Activated CD4-positive, alpha-beta T cell treated with anti-CD3 and anti-CD28 coated beads, Interleukin-2, amount 10 ng/mL, durations not matched to agents 7 days and 5 days (primary cell): ENCODE measurements at regions not wholly inside any gene's neighbourhood (a gene's known extent, or its start where the extent isn't known, plus 50 kb on each side); places are given as distances from the start of the nearest gene placed in this dataset.
"Not testable (repeated sequence)": the region's sequence is repeated elsewhere in the genome, so short reads cannot be mapped to it uniquely, and the experiment has no call there.

ENCODE experiments used
- CTCF ChIA-PET: fragments of 350-600 bp; sonication (Branson Sonifier 250); formaldehyde crosslinking; loops from one replicate; lab custom pipeline; 2021; ENCODE audit warnings: antibody characterized with exemption; lab: Charles Lee
- POLR2A ChIA-PET: fragments of 350-600 bp; sonication (Branson Sonifier 250); formaldehyde crosslinking; loops from one replicate; lab custom pipeline; 2021; ENCODE audit warnings: antibody characterized with exemption; lab: Charles Lee
- DNase-seq: peaks from one replicate; pipeline ENCODE4 v3.0.0-alpha.2; 2020
- H3K27ac Mint-ChIP-seq: one replicate; pipeline ENCODE4 v1.8.0; 2021; ENCODE audit warnings: mild to moderate bottlenecking, moderate library complexity, mixed read lengths
- H3K27me3 Mint-ChIP-seq: one replicate; pipeline ENCODE4 v1.8.0; 2021; ENCODE audit warnings: mixed read lengths
- H3K36me3 Mint-ChIP-seq: one replicate; pipeline ENCODE4 v1.8.0; 2021; ENCODE audit warnings: low read depth, mixed read lengths
- H3K4me1 Mint-ChIP-seq: one replicate; pipeline ENCODE4 v1.8.0; 2021; ENCODE audit warnings: mixed read lengths
- H3K4me3 Mint-ChIP-seq: one replicate; pipeline ENCODE4 v1.8.0; 2021; ENCODE audit warnings: mild to moderate bottlenecking, moderate library complexity, mixed read lengths
- H3K9me3 Mint-ChIP-seq: one replicate; pipeline ENCODE4 v1.8.0; 2021; ENCODE audit warnings: mixed read lengths

DNA sequence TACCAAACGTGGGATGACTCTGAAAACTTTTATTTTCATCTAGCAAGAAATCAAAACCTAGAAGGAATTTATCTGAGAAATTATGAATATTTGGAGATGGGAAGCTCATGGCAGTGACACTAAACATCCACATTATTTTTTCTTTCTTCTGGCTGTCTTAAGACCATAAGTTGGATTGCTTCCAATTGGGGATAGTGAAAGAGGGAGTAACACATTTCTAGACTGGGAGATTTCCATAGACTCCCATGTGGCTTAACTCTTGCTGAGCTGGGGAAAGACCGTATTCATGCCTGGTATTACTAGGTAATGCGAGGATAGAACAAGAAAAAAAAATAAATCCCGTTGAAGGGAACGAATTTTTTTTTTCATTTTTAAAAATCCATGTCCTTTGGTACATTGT, 120.0 kb downstream of the UTRN start:
- DNase-seq = no peak
- ChIA-PET POLR2A (interaction anchor here (0.6 kb wide), 1 partner anchor 54 kb away, joined by 3 read pairs; no protein-coding TSS in a partner anchor), CTCF (interaction anchor here (1.7 kb wide), 1 partner anchor 77 kb away, joined by 3 read pairs; no protein-coding TSS in a partner anchor)
- no peak overlapping the region for H3K4me3 Mint-ChIP-seq
- H3K27ac Mint-ChIP-seq = no peak overlapping the region
- peaks cover 53% of the 10 kb centered on the region for H3K36me3 Mint-ChIP-seq
- H3K27me3 Mint-ChIP-seq = no peaks in the 10 kb centered on the region
- peaks cover 4% of the 10 kb centered on the region for H3K4me1 Mint-ChIP-seq
- H3K9me3 Mint-ChIP-seq = peaks cover 2% of the 10 kb centered on the region

DNA sequence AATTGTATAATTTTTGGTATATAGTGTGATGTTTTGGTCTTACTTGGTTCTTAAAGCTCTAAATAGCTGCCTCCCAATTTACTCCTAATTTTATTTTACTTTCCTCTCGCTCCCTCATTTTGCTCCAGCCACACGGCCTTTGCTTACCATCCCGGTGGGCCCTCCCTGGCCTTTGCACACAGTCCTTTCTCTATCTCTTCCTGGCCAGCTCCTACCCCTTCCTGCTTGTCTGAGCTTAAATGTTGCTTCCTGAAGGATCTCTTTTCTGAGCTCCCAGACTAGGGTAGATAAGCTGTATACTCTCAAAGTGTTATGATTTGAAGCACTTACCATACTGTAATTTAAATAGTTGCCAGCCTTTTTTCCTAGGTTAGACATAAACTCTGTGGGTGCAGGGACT, 121.7 kb downstream of the UTRN start:
- peaks cover 2% of the 10 kb centered on the region for H3K9me3 Mint-ChIP-seq
- peaks cover 64% of the 10 kb centered on the region for H3K36me3 Mint-ChIP-seq
- peaks cover 16% of the 10 kb centered on the region for H3K4me1 Mint-ChIP-seq
- CTCF ChIA-PET = interaction anchor here (1.0 to 1.7 kb wide), 2 partner anchors 16 to 75 kb away, joined by 3 read pairs; no protein-coding TSS in a partner anchor
- H3K4me3 Mint-ChIP-seq = no peak overlapping the region
- no peaks in the 10 kb centered on the region for H3K27me3 Mint-ChIP-seq
- POLR2A ChIA-PET = no interaction called here
- no peak overlapping the region for H3K27ac Mint-ChIP-seq
- no peak for DNase-seq

DNA sequence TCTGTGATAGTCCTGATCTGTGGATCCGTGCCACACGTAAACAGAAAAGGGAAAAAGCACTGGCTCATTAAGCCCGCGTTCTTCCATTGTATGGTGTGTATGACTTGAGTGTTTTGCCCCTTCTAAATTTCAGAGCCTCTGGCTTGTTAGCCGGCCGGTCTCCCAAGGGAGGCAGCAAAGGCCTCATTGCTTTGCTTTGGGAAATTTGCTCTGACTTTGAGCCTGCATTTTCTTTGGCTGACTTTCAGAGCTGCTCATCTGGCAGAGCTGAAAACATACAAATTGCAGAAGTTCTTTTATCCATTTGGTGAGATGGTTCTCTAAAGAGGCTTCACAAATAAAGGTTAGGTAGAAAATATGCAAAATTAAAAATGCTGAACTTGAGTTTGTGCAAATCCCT, 123.0 kb downstream of the UTRN start:
- peaks cover 2% of the 10 kb centered on the region for H3K9me3 Mint-ChIP-seq
- H3K4me3 Mint-ChIP-seq = no peak overlapping the region
- peaks cover 22% of the 10 kb centered on the region for H3K4me1 Mint-ChIP-seq
- H3K27me3 Mint-ChIP-seq = no peaks in the 10 kb centered on the region
- peak overlapping the region; percentile 54 for H3K27ac Mint-ChIP-seq
- ChIA-PET POLR2A (no interaction called here), CTCF (interaction anchor here (0.6 kb wide), 1 partner anchor 23 kb away, joined by 3 read pairs; no protein-coding TSS in a partner anchor)
- DNase-seq = no peak
- H3K36me3 Mint-ChIP-seq = peaks cover 58% of the 10 kb centered on the region

DNA sequence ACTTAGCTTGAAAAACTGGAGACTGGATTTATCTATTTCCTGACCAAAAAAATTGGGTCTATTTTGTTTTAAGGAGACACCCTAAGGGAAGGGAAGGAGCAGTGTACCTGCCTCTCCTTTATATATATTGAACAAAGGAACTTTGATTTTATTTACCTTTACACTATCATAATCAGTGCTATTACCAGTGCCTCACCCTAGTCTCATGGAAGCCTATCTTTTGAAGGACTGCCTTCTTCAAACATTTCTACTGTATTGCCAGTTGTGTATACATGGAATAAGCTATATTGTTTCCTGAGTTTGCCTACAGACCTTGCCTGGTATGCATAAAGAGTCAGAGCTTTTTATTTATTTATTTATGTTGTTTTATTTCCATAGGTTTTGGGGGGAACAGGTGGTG, 124.9 kb downstream of the UTRN start:
- POLR2A ChIA-PET = no interaction called here

DNA sequence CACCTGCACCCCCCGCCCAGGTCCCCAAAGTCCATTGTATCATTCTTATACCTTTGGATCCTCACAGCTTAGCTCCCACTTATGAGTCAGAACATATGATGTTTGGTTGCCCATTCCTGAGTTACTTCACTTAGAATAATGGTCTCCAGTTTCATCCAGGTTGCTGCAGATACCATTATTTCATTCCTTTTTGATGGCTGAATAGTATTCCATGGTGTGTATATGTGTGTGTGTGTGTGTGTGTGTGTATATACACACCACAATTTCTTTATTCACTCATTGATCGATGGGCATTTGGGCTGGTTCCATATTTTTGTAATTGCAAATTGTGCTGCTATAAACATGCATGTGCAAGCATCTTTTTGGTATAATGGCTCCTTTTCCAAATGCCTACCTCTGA, 125.4 kb downstream of the UTRN start:
- DNase-seq, POLR2A ChIA-PET, H3K27ac Mint-ChIP-seq, H3K27me3 Mint-ChIP-seq, H3K4me3 Mint-ChIP-seq, CTCF ChIA-PET, H3K9me3 Mint-ChIP-seq: not testable (repeated sequence)
- Mint-ChIP-seq H3K4me1 (peaks cover 22% of the 10 kb centered on the region), H3K36me3 (peaks cover 41% of the 10 kb centered on the region)

More for the DNA sequence above, 124.9 kb downstream of the UTRN start:
- Mint-ChIP-seq H3K27ac (no peak overlapping the region), H3K9me3 (peaks cover 2% of the 10 kb centered on the region), H3K36me3 (peaks cover 44% of the 10 kb centered on the region), H3K27me3 (no peaks in the 10 kb centered on the region), H3K4me3 (no peak overlapping the region), H3K4me1 (peaks cover 21% of the 10 kb centered on the region)
- DNase-seq = no peak
- CTCF ChIA-PET = interaction anchor here (1.3 kb wide), 1 partner anchor 25 kb away, joined by 7 read pairs; no protein-coding TSS in a partner anchor

DNA sequence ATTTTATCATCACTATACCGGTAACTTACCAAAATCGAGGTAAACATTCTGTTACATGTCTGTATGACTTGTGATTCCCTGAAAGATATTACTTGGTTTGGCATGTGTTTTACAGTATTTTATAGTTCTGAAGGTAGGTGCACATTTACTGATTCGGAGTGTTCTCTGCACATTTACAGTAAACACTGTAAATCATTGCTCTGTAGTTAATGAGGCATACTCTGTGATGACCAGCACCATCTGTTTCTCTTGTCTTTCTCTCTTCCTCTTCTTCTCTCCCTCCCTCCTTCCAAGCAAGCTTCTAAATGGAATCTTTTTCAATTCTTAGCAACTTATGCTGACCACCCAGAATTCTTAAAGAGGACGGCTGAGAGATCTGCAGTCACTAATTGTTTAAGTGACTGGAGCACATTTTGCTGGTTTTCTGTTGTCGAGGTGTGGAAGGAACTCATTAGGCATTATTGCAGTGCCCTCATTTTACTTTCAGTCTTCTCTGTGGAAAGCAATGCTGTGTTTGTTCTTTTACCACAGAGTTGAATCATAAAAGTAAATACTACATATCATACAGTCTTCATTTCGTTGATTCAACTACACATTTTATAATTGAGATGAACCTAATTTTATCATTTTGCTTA, 126.5 kb downstream of the UTRN start:
- Mint-ChIP-seq H3K27me3 (no peaks in the 10 kb centered on the region), H3K27ac (peak overlapping the region; percentile 79), H3K36me3 (peaks cover 40% of the 10 kb centered on the region), H3K4me3 (peak overlapping the region; percentile 21), H3K4me1 (peaks cover 24% of the 10 kb centered on the region), H3K9me3 (peaks cover 2% of the 10 kb centered on the region)
- POLR2A ChIA-PET = no interaction called here
- CTCF ChIA-PET = no interaction called here
- DNase-seq = no peak

DNA sequence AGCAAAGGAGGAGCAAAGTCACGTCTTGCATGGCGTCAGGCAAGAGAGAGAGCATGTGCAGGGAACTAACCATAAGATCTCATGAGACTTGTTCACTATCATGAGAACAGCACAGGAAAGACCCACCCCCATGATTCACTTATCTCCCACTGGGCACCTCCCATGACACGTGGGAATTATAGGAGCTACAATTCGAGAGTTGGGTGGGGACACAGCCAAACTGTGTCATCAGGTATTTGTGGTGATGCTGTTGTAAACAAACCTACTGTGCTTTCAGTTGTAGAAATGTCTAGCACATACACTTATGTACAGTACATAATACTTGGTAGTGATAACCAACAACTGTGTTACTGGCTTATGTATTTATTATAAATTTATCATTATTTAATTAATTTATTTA, 128.3 kb downstream of the UTRN start:
- no peak for DNase-seq
- Mint-ChIP-seq H3K36me3 (peaks cover 33% of the 10 kb centered on the region), H3K27me3 (no peaks in the 10 kb centered on the region), H3K9me3 (peaks cover 2% of the 10 kb centered on the region), H3K4me1 (peaks cover 32% of the 10 kb centered on the region), H3K4me3 (no peak overlapping the region), H3K27ac (no peak overlapping the region)
- CTCF ChIA-PET = interaction anchor here (1.2 kb wide), 1 partner anchor 18 kb away, joined by 3 read pairs; no protein-coding TSS in a partner anchor
- POLR2A ChIA-PET = no interaction called here

DNA sequence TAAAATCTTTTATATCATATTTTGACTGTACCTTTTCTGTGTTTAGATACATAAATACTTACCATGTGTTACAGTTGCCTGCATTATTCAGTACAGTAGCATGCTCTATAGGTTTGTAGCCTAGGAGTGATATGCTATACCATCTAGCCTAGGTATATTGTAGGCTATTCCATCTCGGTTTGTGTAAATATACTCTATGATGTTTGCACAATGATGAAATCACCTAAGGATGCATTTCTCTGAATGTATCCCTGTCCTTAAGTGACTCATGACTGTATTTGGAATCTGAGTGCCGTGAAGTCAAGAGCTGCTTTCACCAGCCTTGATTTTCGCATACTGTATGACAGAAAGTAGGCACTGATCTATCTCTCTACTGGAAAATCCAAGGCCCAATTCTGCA, 129.9 kb downstream of the UTRN start:
- CTCF ChIA-PET = no interaction called here
- DNase-seq = no peak
- H3K27ac Mint-ChIP-seq = no peak overlapping the region
- H3K4me3 Mint-ChIP-seq = no peak overlapping the region
- H3K36me3 Mint-ChIP-seq = peaks cover 28% of the 10 kb centered on the region
- peaks cover 2% of the 10 kb centered on the region for H3K9me3 Mint-ChIP-seq
- H3K4me1 Mint-ChIP-seq = peaks cover 32% of the 10 kb centered on the region
- H3K27me3 Mint-ChIP-seq = no peaks in the 10 kb centered on the region
- POLR2A ChIA-PET = no interaction called here

DNA sequence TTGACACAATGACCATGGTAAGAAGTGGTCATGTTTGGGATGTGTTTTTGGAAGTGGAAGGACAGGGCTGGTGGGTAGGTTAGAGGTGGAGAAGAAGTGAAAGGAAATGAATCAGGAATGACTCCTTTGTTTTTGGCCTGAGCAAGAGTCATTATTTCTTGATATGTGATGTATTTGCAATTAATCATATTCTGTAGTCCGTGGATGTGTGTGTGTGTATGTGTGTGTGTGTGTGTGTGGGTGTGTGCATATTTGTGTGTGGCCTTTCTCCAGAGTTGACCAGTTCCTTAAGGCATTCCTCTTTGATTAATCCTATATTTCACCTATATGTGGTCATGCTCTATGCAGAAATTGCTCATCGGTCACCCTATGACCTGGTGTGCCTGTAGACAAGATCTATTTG, 130.7 kb downstream of the UTRN start:
- CTCF ChIA-PET = no interaction called here
- no peak overlapping the region for H3K4me3 Mint-ChIP-seq
- POLR2A ChIA-PET = no interaction called here

DNA sequence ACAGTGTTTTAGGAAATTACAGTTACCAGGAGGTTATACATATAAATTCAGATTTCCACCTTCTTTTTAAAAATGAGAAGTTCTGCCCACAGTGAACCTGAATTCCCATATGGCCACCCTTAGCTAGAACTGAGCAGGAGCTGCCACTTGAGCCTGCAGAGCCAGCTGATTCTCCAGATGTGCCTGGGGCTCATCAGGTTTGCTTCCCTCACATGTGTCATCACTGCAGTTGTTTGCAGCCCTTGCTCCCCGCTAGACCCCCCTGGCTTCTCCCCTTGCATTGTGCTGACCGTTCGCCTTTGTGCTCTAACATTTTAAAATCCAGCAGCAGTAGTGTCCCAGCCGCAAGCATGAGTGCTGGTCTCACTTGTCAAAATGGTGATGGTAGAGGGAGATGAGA, 131.1 kb downstream of the UTRN start:
- H3K4me1 Mint-ChIP-seq = peaks cover 24% of the 10 kb centered on the region

More for the DNA sequence above, 130.7 kb downstream of the UTRN start:
- Mint-ChIP-seq H3K27me3 (no peaks in the 10 kb centered on the region), H3K4me1 (peaks cover 28% of the 10 kb centered on the region), H3K9me3 (no peaks in the 10 kb centered on the region), H3K27ac (no peak overlapping the region), H3K36me3 (peaks cover 21% of the 10 kb centered on the region)
- no peak for DNase-seq

DNA sequence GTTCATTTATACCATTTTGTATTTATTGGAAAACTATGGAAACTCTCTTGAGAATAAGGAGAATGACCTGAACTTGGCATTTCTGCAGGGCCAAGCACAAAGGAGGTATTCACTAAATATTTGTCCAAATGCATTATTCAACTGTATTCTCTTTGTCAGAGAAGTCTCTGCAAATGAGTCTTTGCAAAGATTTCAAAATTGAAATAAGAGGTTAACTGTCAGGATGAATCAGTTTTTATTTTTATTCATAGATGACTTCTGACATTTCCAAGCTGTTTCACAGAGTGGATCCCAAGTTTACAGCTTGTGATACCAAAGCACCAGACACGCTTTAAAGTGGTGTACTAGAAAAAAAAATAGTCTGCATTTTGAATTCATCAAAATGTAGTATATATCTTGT, 131.6 kb downstream of the UTRN start:
- no peak overlapping the region for H3K27ac Mint-ChIP-seq
- no peak overlapping the region for H3K4me3 Mint-ChIP-seq
- POLR2A ChIA-PET = no interaction called here
- no peaks in the 10 kb centered on the region for H3K27me3 Mint-ChIP-seq
- DNase-seq = no peak
- peaks cover 19% of the 10 kb centered on the region for H3K4me1 Mint-ChIP-seq
- CTCF ChIA-PET = interaction anchor here (1.1 kb wide), 1 partner anchor 11 kb away, joined by 4 read pairs; no protein-coding TSS in a partner anchor
- no peaks in the 10 kb centered on the region for H3K9me3 Mint-ChIP-seq
- H3K36me3 Mint-ChIP-seq = peaks cover 14% of the 10 kb centered on the region

More for the DNA sequence above, 131.1 kb downstream of the UTRN start:
- Mint-ChIP-seq H3K36me3 (peaks cover 17% of the 10 kb centered on the region), H3K27ac (no peak overlapping the region), H3K9me3 (no peaks in the 10 kb centered on the region), H3K4me3 (no peak overlapping the region), H3K27me3 (no peaks in the 10 kb centered on the region)
- DNase-seq = no peak
- CTCF ChIA-PET = interaction anchor here (1.1 kb wide), 1 partner anchor 12 kb away, joined by 4 read pairs; no protein-coding TSS in a partner anchor
- POLR2A ChIA-PET = no interaction called here

DNA sequence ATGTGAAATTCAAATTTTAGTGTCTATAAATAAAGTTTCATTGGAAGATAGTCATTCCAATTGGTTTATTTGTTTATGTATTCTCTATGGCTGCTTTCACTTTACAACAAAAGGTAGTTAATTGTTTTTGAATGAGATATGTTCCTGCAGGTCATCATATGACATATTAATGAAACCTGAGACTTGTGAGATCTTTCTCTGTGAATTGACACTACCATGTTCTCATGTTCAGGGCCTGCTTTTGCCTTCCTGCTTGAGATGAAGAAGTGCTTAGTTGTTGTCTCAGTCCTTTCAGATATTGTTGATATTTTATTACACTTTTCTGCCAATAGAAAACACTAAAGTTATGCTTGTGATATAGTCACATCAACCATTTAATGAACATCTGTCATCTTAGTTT, 132.5 kb downstream of the UTRN start:
- CTCF ChIA-PET = interaction anchor here (1.1 kb wide), 1 partner anchor 11 kb away, joined by 4 read pairs; no protein-coding TSS in a partner anchor
- no peaks in the 10 kb centered on the region for H3K27me3 Mint-ChIP-seq
- H3K9me3 Mint-ChIP-seq = no peaks in the 10 kb centered on the region
- H3K4me1 Mint-ChIP-seq = peaks cover 16% of the 10 kb centered on the region
- DNase-seq = no peak
- POLR2A ChIA-PET = no interaction called here
- no peak overlapping the region for H3K4me3 Mint-ChIP-seq
- H3K27ac Mint-ChIP-seq = peak overlapping the region; percentile 60
- peaks cover 15% of the 10 kb centered on the region for H3K36me3 Mint-ChIP-seq

DNA sequence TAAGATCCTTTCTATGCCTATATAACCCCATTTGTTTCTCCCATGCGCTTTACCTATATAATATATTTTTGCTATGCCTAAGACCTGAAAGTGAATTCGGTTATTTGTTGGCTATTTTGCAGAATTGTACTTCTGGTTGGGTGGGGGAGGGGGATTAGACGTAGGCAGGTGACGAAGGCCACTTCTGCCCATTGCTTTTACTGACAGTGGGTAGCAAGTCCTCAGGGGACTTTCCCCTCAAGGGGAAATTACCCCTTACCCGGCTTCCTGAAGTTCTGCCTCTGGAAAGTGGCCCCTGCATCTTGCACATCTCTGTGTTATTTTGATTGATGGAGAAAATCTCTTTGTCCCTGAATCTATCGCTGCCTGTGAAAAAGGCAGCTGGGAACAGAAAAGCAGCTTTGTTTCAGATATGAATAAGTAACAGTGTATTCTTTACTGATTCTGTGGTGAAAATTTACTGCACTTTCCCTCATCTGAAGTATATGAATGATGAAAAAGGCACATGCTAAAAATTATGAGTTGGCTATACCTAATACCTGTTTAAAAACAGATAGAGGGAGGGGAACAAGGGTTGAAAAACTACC, 133.9 kb downstream of the UTRN start:
- no peak for DNase-seq
- CTCF ChIA-PET = interaction anchor here (1.2 kb wide), 1 partner anchor 23 kb away, joined by 3 read pairs; no protein-coding TSS in a partner anchor
- no peak overlapping the region for H3K27ac Mint-ChIP-seq
- POLR2A ChIA-PET = no interaction called here
- H3K36me3 Mint-ChIP-seq = peaks cover 20% of the 10 kb centered on the region
- H3K4me1 Mint-ChIP-seq = peaks cover 11% of the 10 kb centered on the region
- H3K27me3 Mint-ChIP-seq = no peaks in the 10 kb centered on the region
- no peak overlapping the region for H3K4me3 Mint-ChIP-seq
- H3K9me3 Mint-ChIP-seq = no peaks in the 10 kb centered on the region
